ENCODE measurements at regions not wholly inside any gene's neighbourhood (a gene's known extent, or its start where the extent isn't known, plus 50 kb on each side); places are given as distances from the start of the nearest gene placed in this dataset.
"Not testable (repeated sequence)": the region's sequence is repeated elsewhere in the genome, so short reads cannot be mapped to it uniquely, and the experiment has no call there.

- Mint-ChIP-seq H3K4me1 (ENCODE audit: low read depth) (peaks cover 4% of the 10 kb centered on the region), H3K4me3 (no peak overlapping the region)
These were observed 253.1 kb downstream of the BCAT1 start for GRCh38 chr12:24695657-24696329.

GRCh38 chr12:24695103-24695502 is 253.8 kb downstream of the BCAT1 start:
- Mint-ChIP-seq H3K27ac (no peak overlapping the region), H3K4me1 (ENCODE audit: low read depth) (no peaks in the 10 kb centered on the region), H3K4me3 (no peak overlapping the region), H3K9me3 (peaks cover 0 to 1% of the 10 kb centered on the region in 2 donors), H3K27me3 (ENCODE audit: low read depth) (peaks cover 34% of the 10 kb centered on the region), H3K36me3 (ENCODE audit: insufficient read depth in 2 of 2) (no peaks in the 10 kb centered on the region)
- ATAC-seq (replicated peaks in 1 of 2): no peak
- DNase-seq: no peak

More at GRCh38 chr12:24695657-24696329, 253.1 kb downstream of the BCAT1 start:
- Mint-ChIP-seq H3K9me3 (peaks cover 0 to 1% of the 10 kb centered on the region in 2 donors), H3K27ac (no peak overlapping the region), H3K36me3 (ENCODE audit: insufficient read depth in 2 of 2) (no peaks in the 10 kb centered on the region), H3K27me3 (ENCODE audit: low read depth) (peaks cover 29% of the 10 kb centered on the region)
- ATAC-seq (replicated peaks in 1 of 2): no peak
- DNase-seq: no peak

GRCh38 chr12:24688601-24689000 is 260.3 kb downstream of the BCAT1 start:
- H3K9me3 Mint-ChIP-seq: peaks cover 0 to 6% of the 10 kb centered on the region in 2 donors
- ATAC-seq (replicated peaks in 1 of 2): no peak

GRCh38 chr12:24681570-24681969 is 267.3 kb downstream of the BCAT1 start:
- H3K27me3 Mint-ChIP-seq (ENCODE audit: low read depth): peaks cover 8% of the 10 kb centered on the region
- H3K4me3 Mint-ChIP-seq: no peak overlapping the region
- H3K36me3 Mint-ChIP-seq (ENCODE audit: insufficient read depth in 2 of 2): no peaks in the 10 kb centered on the region

More at GRCh38 chr12:24688601-24689000, 260.3 kb downstream of the BCAT1 start:
- peaks cover 27% of the 10 kb centered on the region for H3K27me3 Mint-ChIP-seq (ENCODE audit: low read depth)
- H3K4me3 Mint-ChIP-seq: no peak overlapping the region
- no peaks in the 10 kb centered on the region for H3K4me1 Mint-ChIP-seq (ENCODE audit: low read depth)
- H3K27ac Mint-ChIP-seq: no peak overlapping the region
- no peak for DNase-seq
- H3K36me3 Mint-ChIP-seq (ENCODE audit: insufficient read depth in 2 of 2): no peaks in the 10 kb centered on the region

GRCh38 chr12:24679126-24679525 is 269.8 kb downstream of the BCAT1 start:
- Mint-ChIP-seq H3K9me3 (peaks cover 0 to 3% of the 10 kb centered on the region in 2 donors), H3K4me3 (no peak overlapping the region), H3K4me1 (ENCODE audit: low read depth) (no peaks in the 10 kb centered on the region), H3K27me3 (ENCODE audit: low read depth) (peaks cover 8% of the 10 kb centered on the region), H3K27ac (no peak overlapping the region), H3K36me3 (ENCODE audit: insufficient read depth in 2 of 2) (peaks cover 0 to 3% of the 10 kb centered on the region in 2 donors)
- no peak for ATAC-seq (replicated peaks in 1 of 2)
- no peak for DNase-seq

More at GRCh38 chr12:24681570-24681969, 267.3 kb downstream of the BCAT1 start:
- Mint-ChIP-seq H3K4me1 (ENCODE audit: low read depth) (no peaks in the 10 kb centered on the region), H3K9me3 (peaks cover 0 to 5% of the 10 kb centered on the region in 2 donors), H3K27ac (no peak overlapping the region)
- ATAC-seq (replicated peaks in 1 of 2) (no peak), DNase-seq (no peak)

GRCh38 chr12:24678436-24678835 is 270.5 kb downstream of the BCAT1 start:
- peaks cover 0 to 5% of the 10 kb centered on the region in 2 donors for H3K36me3 Mint-ChIP-seq (ENCODE audit: insufficient read depth in 2 of 2)
- peaks cover 8% of the 10 kb centered on the region for H3K27me3 Mint-ChIP-seq (ENCODE audit: low read depth)
- no peak for DNase-seq
- ATAC-seq (replicated peaks in 1 of 2): no peak
- no peak overlapping the region for H3K4me3 Mint-ChIP-seq
- no peaks in the 10 kb centered on the region for H3K4me1 Mint-ChIP-seq (ENCODE audit: low read depth)
- H3K27ac Mint-ChIP-seq: no peak overlapping the region
- no peaks in the 10 kb centered on the region for H3K9me3 Mint-ChIP-seq

- no peak for DNase-seq
- no peaks in the 10 kb centered on the region for H3K36me3 Mint-ChIP-seq (ENCODE audit: insufficient read depth in 2 of 2)
- peaks cover 15% of the 10 kb centered on the region for H3K27me3 Mint-ChIP-seq (ENCODE audit: low read depth)
- H3K4me3 Mint-ChIP-seq: no peak overlapping the region
- no peak overlapping the region for H3K27ac Mint-ChIP-seq
- H3K9me3 Mint-ChIP-seq: peaks cover 0 to 1% of the 10 kb centered on the region in 2 donors
- no peak for ATAC-seq (replicated peaks in 1 of 2)
- no peaks in the 10 kb centered on the region for H3K4me1 Mint-ChIP-seq (ENCODE audit: low read depth)
These were observed 280.3 kb downstream of the BCAT1 start for GRCh38 chr12:24668563-24668962.

GRCh38 chr12:24664161-24664880 is 284.6 kb downstream of the BCAT1 start:
- DNase-seq (no peak), ATAC-seq (replicated peaks in 1 of 2) (no peak)
- no peak overlapping the region for H3K4me3 Mint-ChIP-seq

GRCh38 chr12:24661657-24662096 is 287.2 kb downstream of the BCAT1 start:
- DNase-seq (no peak), ATAC-seq (replicated peaks in 1 of 2) (no peak)
- Mint-ChIP-seq H3K4me1 (ENCODE audit: low read depth) (no peaks in the 10 kb centered on the region), H3K36me3 (ENCODE audit: insufficient read depth in 2 of 2) (no peaks in the 10 kb centered on the region), H3K27ac (no peak overlapping the region), H3K9me3 (peaks cover 1 to 2% of the 10 kb centered on the region in 2 donors), H3K4me3 (no peak overlapping the region), H3K27me3 (ENCODE audit: low read depth) (peaks cover 16% of the 10 kb centered on the region)

More at GRCh38 chr12:24664161-24664880, 284.6 kb downstream of the BCAT1 start:
- H3K36me3 Mint-ChIP-seq (ENCODE audit: insufficient read depth in 2 of 2): no peaks in the 10 kb centered on the region
- H3K4me1 Mint-ChIP-seq (ENCODE audit: low read depth): no peaks in the 10 kb centered on the region
- H3K27ac Mint-ChIP-seq: no peak overlapping the region
- H3K9me3 Mint-ChIP-seq: peaks cover 1 to 2% of the 10 kb centered on the region in 2 donors
- H3K27me3 Mint-ChIP-seq (ENCODE audit: low read depth): peaks cover 10% of the 10 kb centered on the region

GRCh38 chr12:24659016-24659415 is 289.9 kb downstream of the BCAT1 start:
- Mint-ChIP-seq H3K27me3 (ENCODE audit: low read depth) (peaks cover 17% of the 10 kb centered on the region), H3K27ac (no peak overlapping the region), H3K4me1 (ENCODE audit: low read depth) (no peaks in the 10 kb centered on the region), H3K36me3 (ENCODE audit: insufficient read depth in 2 of 2) (peaks cover 0 to 2% of the 10 kb centered on the region in 2 donors), H3K4me3 (no peak overlapping the region), H3K9me3 (peaks cover 0 to 2% of the 10 kb centered on the region in 2 donors)
- DNase-seq: no peak
- ATAC-seq (replicated peaks in 1 of 2): no peak

GRCh38 chr12:24654344-24654743 is 294.6 kb downstream of the BCAT1 start:
- H3K36me3 Mint-ChIP-seq (ENCODE audit: insufficient read depth in 2 of 2); ATAC-seq (replicated peaks in 1 of 2); H3K4me3 Mint-ChIP-seq; DNase-seq; H3K4me1 Mint-ChIP-seq (ENCODE audit: low read depth); H3K27ac Mint-ChIP-seq; H3K9me3 Mint-ChIP-seq: not testable (repeated sequence)
- H3K27me3 Mint-ChIP-seq (ENCODE audit: low read depth): peaks cover 16% of the 10 kb centered on the region

GRCh38 chr12:24649634-24650033 is 299.3 kb downstream of the BCAT1 start:
- no peak for ATAC-seq (replicated peaks in 1 of 2)
- H3K4me3 Mint-ChIP-seq: no peak overlapping the region
- DNase-seq: no peak

GRCh38 chr12:24649209-24649608 is 299.7 kb downstream of the BCAT1 start:
- Mint-ChIP-seq H3K4me3 (no peak overlapping the region), H3K27me3 (ENCODE audit: low read depth) (peaks cover 15% of the 10 kb centered on the region), H3K4me1 (ENCODE audit: low read depth) (no peaks in the 10 kb centered on the region), H3K36me3 (ENCODE audit: insufficient read depth in 2 of 2) (no peaks in the 10 kb centered on the region), H3K9me3 (peaks cover 4 to 9% of the 10 kb centered on the region in 2 donors), H3K27ac (no peak overlapping the region)
- ATAC-seq (replicated peaks in 1 of 2): no peak
- DNase-seq: no peak

More at GRCh38 chr12:24649634-24650033, 299.3 kb downstream of the BCAT1 start:
- H3K4me1 Mint-ChIP-seq (ENCODE audit: low read depth): no peaks in the 10 kb centered on the region
- no peak overlapping the region for H3K27ac Mint-ChIP-seq
- H3K36me3 Mint-ChIP-seq (ENCODE audit: insufficient read depth in 2 of 2): no peaks in the 10 kb centered on the region
- peaks cover 4 to 9% of the 10 kb centered on the region in 2 donors for H3K9me3 Mint-ChIP-seq
- peaks cover 15% of the 10 kb centered on the region for H3K27me3 Mint-ChIP-seq (ENCODE audit: low read depth)

All from activated T-cell treated with anti-CD3 and anti-CD28 coated beads, Interleukin-2, amount 50 U/mL, for 72 hours (primary cell).